IMR-90 (cell line): ENCODE measurements at regions not wholly inside any gene's neighbourhood (a gene's known extent, or its start where the extent isn't known, plus 50 kb on each side); places are given as distances from the start of the nearest gene placed in this dataset.

Experiments used
- MXI1 ChIP-seq: IDR thresholded peaks from 2 replicates; pipeline ENCODE4 v1.6.1; 2012; ENCODE audit warnings: low read depth, mild to moderate bottlenecking, low read length, moderate library complexity, borderline replicate concordance
- TF ChIP-seq, protein P1 (sequence below): conservative IDR thresholded peaks from 2 replicates; pipeline ENCODE4 v1.5.1; 2012; ENCODE audit warnings: mild to moderate bottlenecking, low read depth, low read length, improper control_type of control experiment

DNA sequence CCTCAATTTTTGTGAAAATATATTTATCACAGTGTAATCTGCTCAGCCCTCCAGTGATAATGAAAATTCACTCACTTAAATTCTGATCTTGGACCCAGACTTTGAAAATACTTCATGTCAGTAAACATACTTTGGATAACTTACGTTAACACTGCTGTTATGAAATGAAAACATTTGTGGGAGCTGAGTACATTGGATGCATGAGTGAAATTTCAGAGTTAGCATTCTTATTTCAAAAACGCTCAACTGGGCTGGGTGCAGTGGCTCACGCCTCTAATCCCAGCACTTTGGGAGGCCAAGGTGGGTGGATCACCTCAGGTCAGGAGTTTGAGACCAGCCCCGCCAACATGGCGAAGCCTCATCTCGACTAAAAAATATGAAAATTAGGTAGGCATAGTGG is 196.4 kb downstream of the UTRN start:
- TF ChIP-seq, protein P1, sequence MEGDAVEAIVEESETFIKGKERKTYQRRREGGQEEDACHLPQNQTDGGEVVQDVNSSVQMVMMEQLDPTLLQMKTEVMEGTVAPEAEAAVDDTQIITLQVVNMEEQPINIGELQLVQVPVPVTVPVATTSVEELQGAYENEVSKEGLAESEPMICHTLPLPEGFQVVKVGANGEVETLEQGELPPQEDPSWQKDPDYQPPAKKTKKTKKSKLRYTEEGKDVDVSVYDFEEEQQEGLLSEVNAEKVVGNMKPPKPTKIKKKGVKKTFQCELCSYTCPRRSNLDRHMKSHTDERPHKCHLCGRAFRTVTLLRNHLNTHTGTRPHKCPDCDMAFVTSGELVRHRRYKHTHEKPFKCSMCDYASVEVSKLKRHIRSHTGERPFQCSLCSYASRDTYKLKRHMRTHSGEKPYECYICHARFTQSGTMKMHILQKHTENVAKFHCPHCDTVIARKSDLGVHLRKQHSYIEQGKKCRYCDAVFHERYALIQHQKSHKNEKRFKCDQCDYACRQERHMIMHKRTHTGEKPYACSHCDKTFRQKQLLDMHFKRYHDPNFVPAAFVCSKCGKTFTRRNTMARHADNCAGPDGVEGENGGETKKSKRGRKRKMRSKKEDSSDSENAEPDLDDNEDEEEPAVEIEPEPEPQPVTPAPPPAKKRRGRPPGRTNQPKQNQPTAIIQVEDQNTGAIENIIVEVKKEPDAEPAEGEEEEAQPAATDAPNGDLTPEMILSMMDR = no peak
- TF ChIP-seq MXI1 = no peak
